ENCODE measurements at regions not wholly inside any gene's neighbourhood (a gene's known extent, or its start where the extent isn't known, plus 50 kb on each side); places are given as distances from the start of the nearest gene placed in this dataset.

GRCh38 chr2:196370381-196370780, 199.0 kb upstream of the STK17B start:
- TF ChIP-seq, protein P1, sequence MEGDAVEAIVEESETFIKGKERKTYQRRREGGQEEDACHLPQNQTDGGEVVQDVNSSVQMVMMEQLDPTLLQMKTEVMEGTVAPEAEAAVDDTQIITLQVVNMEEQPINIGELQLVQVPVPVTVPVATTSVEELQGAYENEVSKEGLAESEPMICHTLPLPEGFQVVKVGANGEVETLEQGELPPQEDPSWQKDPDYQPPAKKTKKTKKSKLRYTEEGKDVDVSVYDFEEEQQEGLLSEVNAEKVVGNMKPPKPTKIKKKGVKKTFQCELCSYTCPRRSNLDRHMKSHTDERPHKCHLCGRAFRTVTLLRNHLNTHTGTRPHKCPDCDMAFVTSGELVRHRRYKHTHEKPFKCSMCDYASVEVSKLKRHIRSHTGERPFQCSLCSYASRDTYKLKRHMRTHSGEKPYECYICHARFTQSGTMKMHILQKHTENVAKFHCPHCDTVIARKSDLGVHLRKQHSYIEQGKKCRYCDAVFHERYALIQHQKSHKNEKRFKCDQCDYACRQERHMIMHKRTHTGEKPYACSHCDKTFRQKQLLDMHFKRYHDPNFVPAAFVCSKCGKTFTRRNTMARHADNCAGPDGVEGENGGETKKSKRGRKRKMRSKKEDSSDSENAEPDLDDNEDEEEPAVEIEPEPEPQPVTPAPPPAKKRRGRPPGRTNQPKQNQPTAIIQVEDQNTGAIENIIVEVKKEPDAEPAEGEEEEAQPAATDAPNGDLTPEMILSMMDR (IDR thresholded peaks at IDR 0.05), result no peak
- Histone ChIP-seq H3K9me3 (peaks cover 0 to 16% (median 6%) of the 10 kb centered on the region in 11 donors), H3K36me3 (no peaks in the 10 kb centered on the region), H3K4me3 (no peak overlapping the region), H3K27me3 (no peaks in the 10 kb centered on the region), H3K4me1 (peaks cover 0 to 43% (median 25%) of the 10 kb centered on the region in 9 donors), H3K27ac (no peak overlapping the region)
- intact Hi-C loops (cut with DNase I), result no loop called here
- ATAC-seq (no peak), DNase-seq (no peak)
- WGBS, 2 donors, result 98 to 100% methylated on average over 1 of the region's 1 CpG

DNA sequence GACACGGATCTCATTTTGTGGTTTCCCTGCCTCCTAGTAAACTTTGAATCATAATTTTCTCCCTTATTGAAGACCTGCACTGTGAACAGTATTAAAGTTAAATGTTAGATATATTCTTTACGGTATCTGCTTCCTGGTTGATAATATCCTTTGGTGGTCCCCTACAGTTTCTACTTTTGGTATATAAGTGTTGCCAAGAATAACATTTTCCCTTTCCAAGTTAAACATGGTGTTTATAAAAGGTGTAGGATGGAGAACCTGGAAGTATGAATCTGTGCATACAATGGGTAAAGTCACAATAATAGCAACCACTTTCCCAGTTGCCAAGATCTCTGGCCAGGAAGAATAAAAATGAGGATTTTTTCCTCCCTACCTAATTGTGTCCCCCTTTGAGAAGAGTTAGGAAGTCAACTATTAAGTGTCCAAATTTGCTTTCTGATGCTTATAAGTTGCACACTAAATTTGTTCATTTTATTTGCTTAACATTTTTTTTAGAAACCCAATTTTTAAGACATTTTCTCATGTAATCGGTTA, 201.0 kb upstream of the STK17B start:
- peak overlapping the region; percentile 23 to 80 (median 58) for H3K27ac ChIP-seq
- no peaks in the 10 kb centered on the region for H3K36me3 ChIP-seq
- peak overlapping the region in 2 of 10 donors; percentile 13 to 17 for H3K4me3 ChIP-seq
- peaks cover 0 to 16% (median 6%) of the 10 kb centered on the region in 11 donors for H3K9me3 ChIP-seq
- TF ChIP-seq, protein P1 (IDR thresholded peaks at IDR 0.05), result no peak
- WGBS, 2 donors, result 32 to 39% methylated on average over 3 of the region's 3 CpGs
- no peaks in the 10 kb centered on the region for H3K27me3 ChIP-seq
- DNase-seq (no peak), ATAC-seq (peak in 5 of 8 donors; percentile 24 to 63 (median 41))
- intact Hi-C loops (cut with DNase I), result no loop called here
- peaks cover 0 to 33% (median 22%) of the 10 kb centered on the region in 9 donors for H3K4me1 ChIP-seq

- ATAC-seq, result peak; percentile 33 to 91 (median 80)
- H3K36me3 ChIP-seq, result no peaks in the 10 kb centered on the region
- peak overlapping the region; percentile 23 to 80 (median 58) for H3K27ac ChIP-seq
- no peak for DNase-seq
- TF ChIP-seq, protein P1 (IDR thresholded peaks at IDR 0.05), result no peak
- 10 to 17% methylated on average over 6 of the region's 6 CpGs for WGBS, 2 donors
- H3K4me3 ChIP-seq, result peak overlapping the region in 2 of 10 donors; percentile 13 to 17
- H3K4me1 ChIP-seq, result peaks cover 0 to 33% (median 22%) of the 10 kb centered on the region in 9 donors
- peaks cover 0 to 12% (median 5%) of the 10 kb centered on the region in 11 donors for H3K9me3 ChIP-seq
- H3K27me3 ChIP-seq, result no peaks in the 10 kb centered on the region
- intact Hi-C loops (cut with DNase I), result no loop called here
These were observed 201.7 kb upstream of the STK17B start for GRCh38 chr2:196372811-196373664.

- H3K4me3 ChIP-seq, result no peak overlapping the region
- no peaks in the 10 kb centered on the region for H3K9me3 ChIP-seq
- TF ChIP-seq, protein P1 (IDR thresholded peaks at IDR 0.05), result no peak
- ATAC-seq (no peak), DNase-seq (no peak)
- no peak overlapping the region for H3K27ac ChIP-seq
- WGBS, 2 donors, result 83 to 89% methylated on average over 8 of the region's 8 CpGs
- no peaks in the 10 kb centered on the region for H3K27me3 ChIP-seq
- intact Hi-C loops (cut with DNase I), result no loop called here
- no peaks in the 10 kb centered on the region for H3K36me3 ChIP-seq
- peaks cover 4 to 49% (median 39%) of the 10 kb centered on the region in 9 donors for H3K4me1 ChIP-seq
These were observed 205.9 kb upstream of the STK17B start for GRCh38 chr2:196376984-196377877.
